Activated CD8-positive, alpha-beta memory T cell treated with anti-CD3 and anti-CD28 coated beads for 24 hours (primary cell): ENCODE measurements at regions not wholly inside any gene's neighbourhood (a gene's known extent, or its start where the extent isn't known, plus 50 kb on each side); places are given as distances from the start of the nearest gene placed in this dataset.
"Not testable (repeated sequence)": the region's sequence is repeated elsewhere in the genome, so short reads cannot be mapped to it uniquely, and the experiment has no call there.

Experiments used
- DNase-seq: peaks from one replicate; pipeline ENCODE4 v3.0.0-alpha.2; 2020

DNA sequence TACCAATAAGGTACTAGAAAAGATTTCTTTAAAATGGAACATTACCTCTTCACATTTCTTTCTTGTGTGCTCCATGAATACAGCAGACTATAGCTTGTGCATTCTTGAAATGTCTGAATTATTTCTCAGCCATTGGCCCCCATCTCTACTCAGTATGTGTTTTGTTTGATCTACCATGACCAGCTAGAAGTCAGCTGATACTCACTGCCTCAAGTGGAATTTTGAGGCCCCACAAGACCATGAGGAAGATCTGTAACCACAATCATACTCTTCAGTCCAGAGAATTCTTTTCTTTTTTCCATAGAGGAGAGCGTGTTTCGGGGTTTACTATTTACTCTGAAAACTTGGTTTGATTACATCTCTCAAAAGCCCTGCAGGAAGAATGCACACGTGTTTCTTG is 319.1 kb downstream of the TOX3 start:
- DNase-seq: no peak

DNA sequence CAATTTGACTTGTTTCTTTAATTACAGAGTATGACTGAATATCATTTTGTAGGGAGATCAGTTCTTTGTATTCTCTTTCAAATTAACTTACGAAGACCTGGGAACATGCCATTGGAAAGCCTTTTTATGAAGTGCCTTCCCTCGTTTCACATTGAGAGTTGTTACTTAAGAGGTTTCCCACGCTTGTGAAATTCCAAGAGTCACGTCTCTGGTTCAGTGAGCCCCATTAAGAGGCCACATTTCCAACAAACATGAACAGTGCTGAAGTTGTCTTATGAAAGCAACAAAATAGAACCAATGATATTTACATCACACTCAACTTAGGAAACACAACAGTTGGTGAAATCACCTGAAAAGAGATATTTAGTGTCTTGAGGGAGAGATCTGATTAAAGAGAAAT is 334.1 kb downstream of the TOX3 start:
- no peak for DNase-seq

DNA sequence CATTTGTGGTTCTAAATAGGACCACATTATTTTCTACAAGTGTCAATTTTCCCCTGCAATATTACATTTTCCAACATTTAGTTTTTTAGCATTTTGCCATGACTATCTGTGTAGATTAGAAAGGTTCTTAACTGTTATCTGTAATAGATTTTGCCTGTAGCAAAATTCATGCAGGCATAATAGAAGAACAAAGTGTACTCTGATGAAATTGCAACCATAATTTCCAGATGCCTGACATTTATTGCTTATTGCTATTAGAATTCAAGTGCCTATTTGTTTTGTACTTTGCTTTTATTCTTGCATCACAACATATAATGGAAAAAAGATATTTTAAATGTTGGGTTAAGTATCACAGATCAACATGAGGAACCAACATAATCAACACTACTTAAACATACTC is 337.7 kb downstream of the TOX3 start:
- no peak for DNase-seq

DNA sequence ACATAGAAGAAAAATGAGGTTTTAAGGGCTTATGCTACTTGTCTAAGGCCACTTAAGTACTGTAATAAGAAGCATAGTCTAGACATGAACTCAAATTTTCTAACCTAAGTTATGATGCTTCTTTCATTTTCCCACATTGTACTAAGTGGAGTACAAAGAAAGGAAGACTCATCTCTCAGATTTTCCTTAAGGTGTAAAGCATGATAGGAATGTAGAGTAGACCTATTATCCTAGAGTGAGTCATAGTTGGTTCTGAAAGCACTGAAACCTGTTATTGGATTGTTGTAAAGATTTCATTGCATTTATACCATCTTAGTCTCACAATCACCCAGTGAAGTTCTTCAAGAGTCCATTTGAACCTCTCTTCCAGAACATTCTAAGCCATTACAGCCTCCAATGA is 343.8 kb downstream of the TOX3 start:
- DNase-seq: no peak

DNA sequence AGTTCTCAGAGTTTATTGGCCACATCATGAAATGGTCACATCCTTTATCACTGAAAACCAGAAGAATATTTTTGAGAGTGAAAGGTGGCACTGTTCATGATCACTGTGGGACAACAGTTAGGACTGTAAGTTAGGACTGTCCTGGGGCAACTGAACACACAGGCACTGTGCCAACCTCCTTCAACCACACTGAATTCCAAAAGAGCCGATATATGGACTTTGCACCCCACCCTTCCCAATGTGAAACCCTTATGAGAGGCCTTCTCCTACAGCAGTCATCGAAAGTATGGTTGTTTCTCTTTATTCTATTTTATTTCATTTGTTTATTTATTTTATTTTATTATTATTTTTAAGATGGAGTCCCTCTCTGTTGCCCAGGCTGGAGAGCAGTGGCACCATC is 353.5 kb downstream of the TOX3 start:
- no peak for DNase-seq

DNA sequence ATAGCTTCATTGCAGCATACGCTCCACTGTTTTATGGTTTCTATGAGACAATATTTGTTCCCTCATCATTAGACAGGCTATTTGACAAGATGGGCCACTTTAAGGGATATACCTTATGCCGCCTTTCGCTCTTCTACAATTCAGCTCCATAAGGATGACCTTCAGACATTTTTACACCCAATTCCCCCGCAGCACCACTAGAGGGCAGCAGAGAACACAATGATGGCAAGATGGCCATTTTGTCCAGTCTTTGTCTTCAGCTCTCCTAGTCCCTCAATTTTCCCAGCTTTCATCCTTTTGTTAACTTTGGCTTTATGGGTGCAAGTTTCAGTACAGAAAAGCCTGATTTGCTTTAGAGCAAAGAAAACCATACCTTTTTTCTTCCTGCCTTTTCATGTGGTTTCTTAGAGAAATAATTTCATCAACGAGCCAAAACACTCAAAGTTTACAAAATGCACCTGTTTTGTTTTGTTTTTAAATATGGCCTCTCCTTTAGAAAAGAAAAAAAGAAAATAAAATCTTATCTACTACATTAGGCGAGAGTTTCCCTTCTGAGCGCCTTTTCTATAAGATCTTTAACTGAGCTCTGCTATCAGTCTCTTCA is 355.3 kb downstream of the TOX3 start:
- DNase-seq: peak; percentile 71

DNA sequence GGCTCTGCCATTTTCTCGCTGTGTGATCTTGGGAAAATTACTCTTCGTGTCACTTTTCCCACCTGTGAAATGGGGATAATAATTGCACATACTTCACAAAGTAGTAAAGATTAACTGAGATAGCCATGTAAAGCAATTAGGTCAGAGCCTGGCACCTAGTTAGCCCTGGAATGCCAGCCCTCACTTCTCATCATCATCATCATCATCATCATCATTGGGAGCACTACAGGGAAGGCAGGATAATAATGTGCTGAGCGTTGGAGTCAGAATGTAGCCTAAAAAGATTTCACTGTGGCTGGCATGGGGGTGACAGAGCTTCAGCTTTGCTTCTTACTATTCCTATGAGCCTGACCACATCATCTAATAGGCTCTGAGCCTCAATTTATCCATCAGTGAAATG is 362.6 kb downstream of the TOX3 start:
- no peak for DNase-seq

DNA sequence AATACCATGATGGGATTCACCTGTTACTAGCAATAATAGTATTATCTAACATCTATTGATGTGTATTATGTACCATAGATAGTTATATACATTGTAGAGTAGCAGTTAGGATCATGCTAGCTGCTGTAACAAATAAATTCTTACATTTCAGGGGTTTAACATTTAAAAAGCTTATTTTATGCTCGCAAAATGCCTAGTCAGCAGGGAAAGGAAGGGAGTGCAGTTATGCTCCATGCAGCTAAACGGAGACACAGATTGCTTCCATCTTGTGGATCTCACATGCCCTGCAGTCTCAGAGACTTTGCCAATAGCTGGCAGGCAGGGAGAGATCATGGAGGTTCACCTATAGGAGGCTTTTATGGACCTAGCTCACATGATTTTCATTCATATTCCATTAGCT is 364.1 kb downstream of the TOX3 start:
- DNase-seq: no peak

DNA sequence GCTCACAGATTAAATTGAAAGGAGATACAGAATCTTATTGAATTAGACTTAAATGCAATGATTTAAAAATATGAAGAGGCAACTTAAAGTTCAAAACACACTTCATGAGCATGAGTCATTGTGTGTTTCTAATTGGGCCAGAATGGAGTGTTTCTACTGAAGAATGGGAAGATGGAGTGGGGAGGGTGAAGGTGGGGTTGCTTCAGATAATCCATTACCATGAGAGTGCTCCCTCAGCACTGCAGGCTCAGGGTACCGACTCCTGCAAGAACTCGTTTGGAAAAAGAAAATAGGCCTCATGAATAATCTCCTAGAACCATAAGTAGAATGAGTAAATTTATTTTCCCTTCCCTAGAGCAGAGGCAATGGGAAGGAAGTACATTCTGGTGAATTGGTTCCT is 372.8 kb downstream of the TOX3 start:
- no peak for DNase-seq

DNA sequence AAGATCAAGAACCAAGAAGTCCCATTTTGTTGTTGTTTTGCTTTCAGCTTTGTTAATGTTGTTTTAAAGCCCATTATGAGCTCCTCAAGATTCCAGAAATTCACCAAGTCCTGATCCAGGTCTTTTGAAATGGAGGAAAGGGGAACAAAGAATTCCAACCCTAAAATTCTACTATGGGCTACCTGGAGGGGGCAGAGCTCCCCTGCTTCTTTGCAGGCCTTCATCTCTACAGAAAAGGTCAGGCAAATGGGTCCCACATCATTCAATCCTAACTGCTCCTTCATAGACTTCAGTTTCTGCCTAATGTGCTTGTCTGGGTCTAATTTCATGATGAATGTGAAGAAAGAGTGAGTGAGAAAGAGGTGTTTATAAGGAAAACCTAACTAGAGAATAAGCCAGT is 375.5 kb downstream of the TOX3 start:
- DNase-seq: no peak

DNA sequence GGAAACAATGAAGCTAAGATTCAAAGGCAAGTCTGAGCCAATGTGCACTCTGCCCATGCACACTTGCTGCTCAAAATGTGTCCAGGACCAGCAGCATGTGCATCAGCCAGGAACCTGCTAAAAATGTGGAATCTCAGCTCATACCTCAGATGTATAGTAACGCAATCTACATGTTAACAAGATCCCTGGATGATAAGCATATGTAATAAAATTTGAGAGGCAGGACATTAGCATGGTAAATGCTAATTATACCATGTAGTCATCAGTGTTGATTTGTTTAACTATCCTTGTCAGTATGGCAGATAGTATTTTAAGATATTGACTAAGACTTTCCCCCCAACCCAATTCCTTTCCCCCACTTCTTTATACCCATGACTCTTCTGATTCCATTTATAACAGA is 379.6 kb downstream of the TOX3 start:
- no peak for DNase-seq

DNA sequence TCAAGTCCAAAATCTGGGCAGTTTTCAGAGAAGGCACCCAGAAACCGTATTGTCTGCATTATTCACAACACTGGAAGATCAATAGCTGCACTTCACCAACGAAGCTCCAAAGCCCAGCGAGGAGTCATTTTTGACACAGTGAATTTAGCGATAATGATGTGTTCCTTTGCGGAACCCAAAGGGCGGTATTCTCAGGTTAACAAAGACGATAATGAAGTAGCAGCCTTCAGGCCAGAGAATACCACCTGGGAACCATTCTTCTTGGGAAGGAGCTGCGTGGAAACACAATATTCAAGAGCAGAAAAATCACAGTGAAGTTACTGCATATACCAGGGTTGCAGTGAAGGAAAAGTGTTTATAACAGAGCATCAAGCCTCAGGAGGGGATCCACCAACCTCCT is 381.0 kb downstream of the TOX3 start:
- no peak for DNase-seq

DNA sequence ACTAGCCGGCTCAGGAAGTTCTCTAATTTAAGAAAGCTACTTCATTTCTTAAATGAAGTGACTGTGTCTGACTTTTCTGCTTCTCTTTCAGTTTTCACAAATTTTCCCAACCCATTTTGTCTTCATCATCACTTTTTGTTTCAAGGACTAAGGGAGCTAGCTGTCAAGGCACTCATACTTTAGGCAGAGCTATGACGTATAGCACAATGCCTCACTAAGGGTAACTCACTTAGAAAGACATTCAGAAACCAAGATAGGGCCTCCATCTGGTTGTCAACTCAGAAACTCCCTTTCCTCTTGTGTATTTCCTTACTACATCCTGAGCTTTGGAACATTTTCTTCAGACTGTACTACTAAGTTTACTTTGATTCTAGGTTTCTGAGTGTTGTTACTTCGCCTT is 397.9 kb downstream of the TOX3 start:
- DNase-seq: no peak

DNA sequence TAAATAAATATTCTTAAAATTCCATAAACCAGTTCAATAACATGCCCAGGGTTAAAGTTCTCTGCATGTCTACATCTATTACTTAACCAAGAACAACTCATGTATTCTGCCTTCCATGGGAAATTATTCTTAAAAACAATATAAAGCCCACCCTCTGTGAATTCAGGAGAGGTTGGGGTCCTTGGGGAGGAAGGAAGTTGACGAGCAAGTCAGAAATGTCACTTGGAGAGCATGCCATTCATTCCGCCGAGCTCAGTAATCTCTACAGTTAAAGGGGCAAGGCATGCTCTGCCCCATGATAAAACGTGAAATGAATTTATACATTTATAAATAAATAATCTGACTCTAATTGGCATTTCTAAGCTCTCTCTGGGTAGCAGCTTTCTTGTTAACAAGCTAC is 405.1 kb downstream of the TOX3 start:
- no peak for DNase-seq

DNA sequence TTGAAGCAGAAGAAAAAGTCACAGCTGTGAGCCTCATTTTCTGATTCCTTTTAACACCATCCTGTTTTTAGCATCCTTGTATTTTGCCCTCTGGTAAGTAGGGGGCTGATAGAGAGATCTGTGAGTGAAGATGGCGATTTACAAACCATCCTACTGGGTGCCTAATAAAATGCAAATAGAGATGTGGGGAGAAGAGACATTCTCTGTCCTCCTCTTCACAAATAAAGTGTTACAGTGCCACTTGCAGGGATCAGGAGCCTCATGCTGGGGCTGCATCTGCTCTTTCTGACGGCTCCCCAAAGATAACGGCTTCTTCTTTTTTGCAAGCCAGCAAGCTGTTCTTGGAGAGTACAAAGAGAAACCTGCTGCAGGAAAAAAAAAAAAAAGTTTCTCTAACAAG is 418.6 kb downstream of the TOX3 start:
- DNase-seq: no peak

DNA sequence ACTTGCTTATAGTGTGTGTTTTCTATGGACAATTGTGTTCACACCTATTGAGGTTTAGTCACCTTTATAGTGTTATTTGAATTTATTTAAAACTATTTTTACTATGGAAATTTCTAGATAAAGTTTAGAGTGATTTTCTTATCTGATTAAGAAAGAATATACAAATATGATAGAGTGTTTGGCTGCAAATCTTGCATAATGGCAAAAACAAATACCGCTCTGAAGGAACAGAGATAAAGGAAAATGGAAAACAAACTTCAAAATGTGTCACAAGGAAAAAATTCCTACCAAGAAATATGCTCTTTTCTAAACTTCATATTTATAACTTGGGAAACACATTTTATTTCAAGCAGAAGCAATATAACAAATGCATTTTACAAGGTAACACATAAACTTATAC is 423.1 kb downstream of the TOX3 start:
- DNase-seq: no peak

DNA sequence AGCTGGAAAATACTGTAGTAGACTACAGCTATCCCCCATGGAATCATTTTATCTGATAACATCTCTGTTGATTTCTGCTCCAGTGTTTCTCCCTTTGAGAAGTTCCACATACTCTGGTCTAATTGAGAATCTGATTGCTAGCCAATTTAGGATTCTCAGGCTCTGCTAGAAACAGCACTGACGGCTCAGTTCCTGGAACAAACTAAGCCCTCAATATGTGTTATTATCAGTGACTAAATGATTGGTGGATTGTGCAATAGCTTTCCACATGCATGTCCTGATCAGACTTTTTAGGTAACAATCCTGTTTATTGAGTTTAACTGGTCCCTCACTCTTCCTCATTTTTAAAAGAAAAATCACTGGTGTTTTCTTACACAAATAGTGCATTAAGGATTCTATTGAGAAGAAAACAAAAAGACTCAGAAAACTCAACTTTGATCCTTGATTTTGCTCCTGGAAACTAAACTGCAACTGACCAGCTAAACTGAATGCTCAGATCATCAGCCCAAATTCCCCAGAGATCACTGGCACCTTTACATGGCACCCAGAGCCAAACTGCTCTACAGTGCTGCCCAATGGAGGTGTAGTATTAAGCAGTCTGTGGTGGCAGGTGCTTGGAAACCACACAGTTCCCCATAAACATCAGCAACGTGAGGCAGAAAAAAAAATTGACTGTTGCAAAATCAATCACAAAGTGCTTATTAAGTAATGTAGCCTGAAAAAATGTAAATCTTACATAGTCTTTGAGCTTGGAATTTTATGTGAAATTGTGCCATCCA is 423.7 kb downstream of the TOX3 start:
- no peak for DNase-seq

DNA sequence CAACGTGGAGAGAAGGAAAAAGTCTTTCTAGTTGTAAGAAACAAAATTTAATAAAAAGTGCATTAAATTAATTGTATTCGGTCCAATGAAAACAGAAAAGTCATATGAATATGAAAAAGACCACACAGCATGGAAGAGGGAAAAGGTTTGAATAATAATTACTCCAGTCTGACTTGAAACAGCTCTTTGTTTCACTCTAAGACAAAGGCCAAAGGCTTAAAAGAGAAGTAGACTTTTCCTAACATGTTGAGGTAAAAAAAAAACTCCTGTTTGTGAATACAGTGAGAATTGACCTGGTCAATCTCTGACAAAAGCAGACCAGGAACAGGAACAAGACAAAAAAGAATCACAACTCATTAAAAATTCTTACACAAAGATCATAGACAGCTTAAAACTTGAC is 429.8 kb downstream of the TOX3 start:
- no peak for DNase-seq

DNA sequence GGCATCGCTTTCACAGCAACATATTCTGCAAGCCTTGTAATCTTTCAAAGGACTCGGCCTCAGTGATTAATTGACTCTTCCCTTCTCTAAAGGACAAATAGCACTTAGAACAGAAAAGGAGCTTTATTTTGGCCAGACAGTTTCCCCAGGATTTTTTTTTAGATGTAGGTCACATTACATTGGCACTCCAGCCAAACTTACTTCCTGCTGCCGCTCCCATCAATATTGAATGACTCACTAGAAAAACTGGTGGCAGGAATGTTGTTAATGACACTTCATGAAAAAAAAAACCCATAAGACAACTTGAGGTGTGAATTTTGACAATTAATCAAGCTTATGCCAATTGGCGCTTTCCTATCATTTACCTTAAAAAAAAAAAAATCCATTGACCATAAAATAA is 432.6 kb downstream of the TOX3 start:
- DNase-seq: no peak

DNA sequence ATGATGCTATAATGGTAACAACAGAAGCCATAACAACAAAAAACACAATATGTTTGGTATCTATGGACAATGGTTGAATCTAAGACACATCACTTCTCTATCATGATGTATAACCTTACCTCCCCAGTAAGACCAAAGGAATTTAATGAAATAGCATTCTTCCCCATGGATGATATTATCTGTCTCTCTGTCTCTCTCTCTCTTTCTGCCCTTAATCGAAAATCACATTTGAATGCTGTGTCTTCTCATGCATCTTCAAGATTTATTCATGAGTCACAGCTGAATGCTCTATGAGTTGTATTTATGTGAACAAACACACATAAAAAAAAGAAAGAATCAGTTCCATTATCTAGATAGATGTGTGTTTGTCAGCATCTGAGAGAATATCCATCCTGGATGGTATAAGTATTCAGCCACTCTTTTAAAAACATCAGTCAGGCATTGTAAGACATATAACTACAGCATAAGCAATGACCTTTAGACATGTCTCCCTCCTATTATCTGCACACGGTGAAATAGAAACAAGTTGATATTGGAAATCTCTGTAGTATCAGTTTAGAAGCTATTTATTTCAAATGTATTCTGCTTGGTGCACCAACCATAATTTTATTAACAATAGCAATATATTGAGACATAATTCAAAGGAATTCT is 433.3 kb downstream of the TOX3 start:
- DNase-seq: no peak

DNA sequence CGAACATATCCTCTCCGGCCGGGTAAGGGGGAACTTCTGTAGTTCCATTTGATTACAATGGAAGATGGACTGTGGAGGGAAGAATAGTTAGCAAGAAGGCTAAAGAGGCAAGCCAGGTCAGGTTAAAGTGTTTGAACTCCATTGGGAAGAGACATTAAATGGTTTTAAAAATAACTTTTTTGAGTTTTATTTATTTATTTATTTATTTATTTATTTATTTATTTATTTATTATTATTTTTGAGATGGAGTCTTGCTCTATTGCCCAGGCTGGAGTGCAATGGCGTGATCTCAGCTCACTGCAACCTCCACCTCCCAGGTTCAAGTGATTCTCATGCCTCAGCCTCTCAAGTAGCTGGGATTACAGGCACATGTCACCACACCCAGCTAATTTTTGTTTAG is 441.9 kb downstream of the TOX3 start:
- DNase-seq: not testable (repeated sequence)

DNA sequence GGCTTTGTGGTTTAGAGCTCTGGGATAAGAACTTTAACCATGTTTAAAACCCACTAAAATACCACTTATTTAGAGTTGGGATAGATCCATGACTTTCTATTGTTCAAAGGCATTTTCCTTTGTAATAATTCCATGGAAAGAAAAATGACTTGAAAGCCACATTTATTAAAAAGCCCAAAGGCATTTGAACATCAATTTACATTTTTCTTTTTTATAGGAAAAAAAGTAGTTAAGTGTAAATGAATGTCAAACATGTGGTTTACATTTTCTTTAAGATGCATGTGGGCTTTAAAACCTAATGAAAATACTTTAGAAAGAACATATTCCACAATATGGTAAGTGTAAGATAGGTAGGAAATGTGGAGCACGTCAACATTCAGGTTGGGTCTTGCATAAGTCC is 443.2 kb downstream of the TOX3 start:
- DNase-seq: no peak

DNA sequence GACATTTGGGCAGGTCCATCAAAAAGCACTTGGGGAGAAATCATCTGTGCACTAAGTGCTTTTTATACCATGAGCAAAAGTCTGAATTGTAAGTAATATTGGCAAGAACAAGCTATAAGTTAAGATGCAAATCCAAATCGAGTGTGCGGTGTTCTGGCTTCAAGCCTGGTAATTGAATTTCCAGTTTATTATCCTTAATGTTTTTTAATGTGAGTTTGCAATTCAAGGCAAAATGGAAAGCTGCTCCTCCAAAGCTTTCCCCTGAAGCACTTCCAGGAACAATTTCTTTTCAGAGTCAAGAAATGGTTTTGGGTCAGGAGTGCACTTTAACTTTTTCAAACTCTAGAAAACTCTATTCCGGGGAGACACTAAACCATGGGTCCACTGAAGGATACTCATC is 445.7 kb downstream of the TOX3 start:
- DNase-seq: no peak

DNA sequence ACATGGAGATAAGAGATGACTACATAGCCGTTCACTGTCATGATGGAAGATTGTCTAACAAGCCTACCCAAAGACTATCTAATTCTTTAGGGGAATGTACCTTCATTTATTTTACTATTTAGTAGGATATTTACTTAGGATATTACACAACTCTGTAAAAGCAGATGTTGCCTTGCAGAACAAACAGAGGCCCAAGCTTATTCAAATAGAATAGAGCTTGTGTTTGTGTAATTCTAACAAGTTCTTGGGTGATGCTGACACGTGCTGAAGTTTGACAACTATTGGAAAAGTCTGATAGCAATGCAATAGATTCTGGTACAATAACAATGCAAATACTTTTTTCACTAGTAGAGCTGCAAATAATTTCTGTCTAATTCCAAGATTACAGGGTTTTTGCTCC is 447.6 kb downstream of the TOX3 start:
- no peak for DNase-seq

DNA sequence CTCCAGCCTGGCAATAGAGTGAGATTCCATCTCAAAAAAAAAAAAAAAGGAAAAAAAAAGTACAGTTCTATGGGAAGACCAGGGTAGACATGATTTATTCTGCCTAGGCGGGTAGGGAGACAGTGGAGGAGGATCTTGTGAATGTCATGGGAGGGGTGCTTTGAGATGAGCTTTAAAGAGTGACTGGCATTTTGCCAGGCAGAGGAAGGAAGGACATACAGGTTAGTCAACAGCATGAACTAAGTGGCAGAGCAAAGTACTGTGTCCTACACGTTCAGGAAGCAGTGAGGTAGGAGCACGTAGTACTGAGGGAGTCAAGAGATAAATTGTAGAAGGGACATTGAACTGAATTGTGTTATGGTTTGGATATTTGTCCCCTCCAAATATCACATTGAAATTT is 451.5 kb downstream of the TOX3 start:
- DNase-seq: no peak
